ENCODE measurements at regions not wholly inside any gene's neighbourhood (a gene's known extent, or its start where the extent isn't known, plus 50 kb on each side); places are given as distances from the start of the nearest gene placed in this dataset.
"Not testable (repeated sequence)": the region's sequence is repeated elsewhere in the genome, so short reads cannot be mapped to it uniquely, and the experiment has no call there.

DNA sequence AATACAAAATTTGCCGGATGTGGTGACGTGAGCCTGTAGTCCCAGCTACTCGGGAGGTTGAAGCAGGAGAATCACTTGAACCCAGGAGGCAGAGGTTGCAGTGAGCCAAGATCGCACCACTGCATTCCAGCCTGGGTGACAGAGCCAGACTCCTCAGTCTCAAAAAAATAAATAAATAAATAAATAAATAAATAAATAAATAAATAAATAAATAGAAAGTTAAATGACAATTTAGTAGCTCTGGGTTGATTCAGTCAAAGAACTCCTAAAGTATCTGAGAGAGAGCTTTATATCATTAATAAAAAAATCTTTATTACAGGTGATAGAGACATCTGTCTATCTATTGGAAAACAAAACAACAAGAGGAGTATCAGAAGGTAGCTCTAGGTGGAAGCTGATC is 798.4 kb downstream of the CENPC start:
- intact Hi-C loops (cut with micrococcal nuclease), result not testable (repeated sequence)

- intact Hi-C loops (cut with micrococcal nuclease), result no loop called here
Observed at GRCh38 chr4:66741081-66741480, 804.2 kb downstream of the CENPC start.

GRCh38 chr4:66736606-66737005 is 808.7 kb downstream of the CENPC start:
- intact Hi-C loops (cut with micrococcal nuclease), result no loop called here

DNA sequence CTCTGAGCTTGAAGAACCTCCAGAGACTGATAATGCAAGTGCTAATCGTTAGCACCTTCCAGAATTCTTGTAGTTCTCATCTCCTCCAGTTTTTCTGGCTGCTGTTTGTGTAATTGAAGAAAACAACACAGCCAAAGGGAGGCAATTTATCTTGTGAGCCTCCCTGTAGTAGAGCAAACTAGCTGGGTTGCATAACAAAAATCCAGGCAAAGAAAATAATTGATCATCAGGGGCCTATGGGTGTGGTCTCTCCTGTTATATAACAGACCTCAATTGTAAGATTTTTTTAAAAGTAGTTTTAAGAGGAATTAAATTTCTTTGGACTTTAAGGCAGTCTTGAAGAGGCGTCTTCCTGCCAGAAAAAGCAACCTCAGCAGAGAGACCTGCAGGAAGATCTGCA is 817.0 kb downstream of the CENPC start:
- intact Hi-C loops (cut with micrococcal nuclease), result no loop called here

DNA sequence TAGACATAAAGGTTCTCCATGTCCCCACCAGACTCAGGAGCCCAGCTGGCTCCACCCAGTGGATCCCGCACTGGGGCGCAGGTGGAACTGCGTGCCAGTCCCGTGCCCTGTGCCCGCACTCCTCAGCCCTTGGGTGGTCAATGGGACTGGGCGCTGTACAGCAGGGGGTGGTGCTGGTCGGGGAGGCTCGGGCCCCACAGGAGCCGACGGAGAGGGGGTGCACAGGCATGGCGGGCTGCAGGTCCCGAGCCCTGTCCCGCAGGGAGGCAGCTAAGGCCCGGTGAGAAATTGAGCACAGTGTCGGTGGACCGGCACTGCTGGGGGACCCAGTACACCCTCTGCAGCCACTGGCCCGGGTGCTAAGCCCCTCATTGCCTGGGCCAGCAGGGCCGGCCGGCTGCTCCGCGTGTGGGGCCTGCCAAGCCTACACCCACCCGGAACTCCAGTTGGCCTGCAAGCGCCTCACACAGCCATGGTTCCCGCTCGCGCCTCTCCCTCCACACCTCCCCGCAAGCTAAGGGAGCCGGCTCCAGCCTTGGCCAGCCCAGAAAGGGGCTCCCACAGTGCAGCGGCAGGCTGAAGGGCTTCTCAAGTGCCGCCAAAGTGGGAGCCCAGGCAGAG is 832.9 kb downstream of the CENPC start:
- intact Hi-C loops (cut with micrococcal nuclease), result not testable (repeated sequence)

DNA sequence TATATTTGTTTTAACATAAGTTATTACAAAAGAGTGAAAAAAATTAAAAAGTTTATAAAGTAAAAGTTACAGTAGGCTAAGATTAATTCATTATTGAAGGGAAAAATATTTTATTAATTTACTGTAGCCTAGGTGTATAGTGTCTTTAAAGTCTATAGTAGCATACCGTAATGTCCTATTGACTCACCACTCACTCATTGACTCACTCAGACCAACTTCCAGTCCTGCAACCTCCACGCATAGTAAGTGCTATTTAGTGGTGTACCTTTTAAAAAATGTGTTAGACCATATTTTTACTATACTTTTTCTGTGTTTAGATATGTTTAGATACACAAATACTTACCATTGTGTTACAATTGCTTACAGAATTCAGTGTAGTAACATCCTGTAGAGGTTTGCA is 841.1 kb downstream of the CENPC start:
- intact Hi-C loops (cut with micrococcal nuclease), result no loop called here

- intact Hi-C loops (cut with micrococcal nuclease), result no loop called here
Observed at GRCh38 chr4:66694739-66695138, 850.6 kb downstream of the CENPC start.

DNA sequence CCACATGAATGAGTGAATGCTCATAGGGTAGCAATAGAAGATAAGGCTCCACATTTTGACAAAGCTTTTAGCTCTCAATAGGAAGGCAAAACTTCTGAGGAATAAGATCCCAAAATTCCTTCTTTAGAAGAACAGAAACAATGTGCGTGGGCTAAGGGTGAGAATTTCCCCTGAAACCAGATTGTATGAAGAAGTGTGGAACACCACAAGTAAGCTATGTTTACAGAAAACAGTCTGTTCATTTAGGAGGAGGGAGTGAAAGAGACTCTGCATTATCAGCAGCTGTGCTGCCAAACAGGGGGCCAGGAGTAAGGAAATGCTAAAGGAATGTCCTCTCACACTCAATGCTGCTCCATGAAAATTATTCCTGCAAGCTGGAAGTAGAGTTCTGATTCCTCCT is 851.6 kb downstream of the CENPC start:
- intact Hi-C loops (cut with micrococcal nuclease), result no loop called here

GRCh38 chr4:66691101-66691500 is 854.2 kb downstream of the CENPC start:
- intact Hi-C loops (cut with micrococcal nuclease), result no loop called here

GRCh38 chr4:66688674-66689073 is 856.6 kb downstream of the CENPC start:
- intact Hi-C loops (cut with micrococcal nuclease), result no loop called here

- intact Hi-C loops (cut with micrococcal nuclease), result no loop called here
Observed at GRCh38 chr4:66687459-66687858, 857.8 kb downstream of the CENPC start.

DNA sequence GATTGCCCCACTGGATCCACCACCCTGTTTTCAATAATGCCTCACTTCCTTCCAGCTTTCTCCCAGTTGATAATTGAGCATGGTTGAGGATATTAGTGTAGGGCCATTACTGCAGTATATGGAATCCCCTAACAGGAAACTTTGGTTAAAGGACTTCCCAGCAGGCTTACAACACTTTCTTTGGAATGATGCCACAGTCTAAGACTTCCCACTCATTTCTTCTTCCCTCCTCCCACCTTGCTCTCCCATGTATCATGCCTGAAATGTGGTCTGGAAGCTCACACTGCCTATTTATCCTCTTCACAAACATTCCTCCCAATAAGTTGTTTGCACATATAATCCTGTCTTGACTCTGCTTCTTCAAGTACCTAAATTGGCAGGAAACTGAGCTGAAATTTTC is 863.3 kb downstream of the CENPC start:
- intact Hi-C loops (cut with micrococcal nuclease), result no loop called here

GRCh38 chr4:66667249-66667648 is 878.1 kb downstream of the CENPC start:
- intact Hi-C loops (cut with micrococcal nuclease), result no loop called here

DNA sequence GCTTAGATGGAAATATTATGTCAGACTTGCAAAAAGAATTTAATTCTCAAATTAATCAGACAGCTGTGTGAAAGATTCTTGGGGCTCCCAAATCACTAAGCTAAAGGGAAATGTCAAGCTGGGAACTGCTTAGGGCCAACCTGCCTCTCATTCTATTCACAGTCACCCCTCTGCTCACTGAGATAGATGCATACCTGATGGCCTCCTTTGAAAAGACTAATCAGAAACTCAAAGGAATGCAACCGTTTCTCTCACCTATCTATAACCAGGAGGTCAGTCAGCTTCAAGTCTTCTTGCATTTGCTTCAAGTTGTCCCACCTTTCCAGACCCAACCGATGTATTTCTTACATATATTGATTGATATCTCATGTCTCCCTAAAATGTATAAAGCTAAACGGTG is 882.7 kb downstream of the CENPC start:
- intact Hi-C loops (cut with micrococcal nuclease), result no loop called here

DNA sequence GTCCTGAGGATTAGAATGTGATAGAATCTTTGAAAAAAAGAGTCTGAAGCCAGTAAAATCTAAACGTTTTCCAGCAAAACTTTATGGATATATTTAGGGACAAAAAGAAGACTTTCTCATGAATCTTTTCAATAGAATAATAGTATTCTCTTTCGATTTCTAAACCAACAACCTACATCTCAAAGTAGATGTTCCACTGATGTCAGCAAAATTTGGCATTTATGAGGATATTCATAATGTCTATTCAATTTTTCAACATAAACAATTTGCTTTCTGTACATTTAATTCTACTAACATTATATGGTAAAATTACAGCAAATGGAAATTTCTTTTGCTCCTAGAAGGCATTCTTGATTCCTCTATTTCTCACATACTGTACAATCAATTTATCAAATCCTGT is 886.5 kb downstream of the CENPC start:
- intact Hi-C loops (cut with micrococcal nuclease), result no loop called here

DNA sequence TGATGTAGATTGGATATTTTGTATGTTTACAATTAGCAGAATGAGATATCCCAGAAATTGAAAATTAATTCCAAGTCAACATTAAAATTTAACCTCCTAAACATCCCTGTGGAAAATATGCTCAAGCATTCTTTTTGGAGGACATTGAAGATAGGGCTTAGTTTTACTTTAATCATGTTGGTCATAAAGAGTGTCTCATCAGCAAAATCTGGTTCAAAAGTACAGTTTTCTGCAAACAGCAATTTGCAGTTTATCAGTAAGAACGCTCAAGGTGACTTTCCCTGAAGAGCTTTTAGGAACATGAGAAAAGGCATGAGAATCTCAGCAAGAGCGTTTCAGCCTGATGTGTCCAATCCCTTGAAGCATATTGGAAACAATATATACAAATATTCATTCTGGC is 889.8 kb downstream of the CENPC start:
- intact Hi-C loops (cut with micrococcal nuclease), result no loop called here

DNA sequence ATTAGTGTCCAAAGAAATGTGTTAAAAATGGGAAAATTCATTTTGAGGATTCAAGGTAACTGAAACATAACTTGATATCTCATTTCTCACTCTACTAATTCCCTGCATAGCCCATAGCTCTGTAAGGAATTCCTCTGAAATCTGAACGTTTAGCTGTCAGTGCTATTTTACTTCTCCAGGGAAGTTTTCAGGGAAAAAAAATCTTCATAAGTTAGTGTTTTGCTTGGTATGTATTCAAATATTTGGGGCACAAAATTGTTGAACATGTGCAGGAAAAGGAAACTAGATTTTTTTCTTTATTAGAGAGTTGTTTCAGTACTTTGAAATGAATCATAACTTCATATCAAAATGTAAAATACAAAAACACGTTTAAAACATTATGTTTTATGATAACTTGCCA is 891.4 kb downstream of the CENPC start:
- intact Hi-C loops (cut with micrococcal nuclease), result no loop called here

DNA sequence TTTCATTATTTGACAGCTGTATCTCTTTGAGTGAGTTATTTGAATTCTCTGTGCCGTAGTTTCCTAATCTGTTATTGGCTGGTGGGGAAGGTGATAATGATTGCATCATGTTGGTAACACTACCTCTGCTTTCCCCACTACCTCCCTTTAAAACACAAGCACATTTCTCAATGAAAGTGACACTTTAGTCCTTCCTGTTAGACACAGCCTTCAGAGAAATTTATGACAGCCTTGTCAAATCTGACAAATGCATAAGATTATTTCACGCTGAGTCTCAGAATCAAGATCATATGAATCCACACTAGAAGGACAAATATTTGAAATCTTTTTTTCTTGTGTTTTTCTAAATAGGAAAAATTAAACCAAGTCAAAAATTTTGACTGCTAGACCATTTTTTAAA is 896.1 kb downstream of the CENPC start:
- intact Hi-C loops (cut with micrococcal nuclease), result no loop called here

DNA sequence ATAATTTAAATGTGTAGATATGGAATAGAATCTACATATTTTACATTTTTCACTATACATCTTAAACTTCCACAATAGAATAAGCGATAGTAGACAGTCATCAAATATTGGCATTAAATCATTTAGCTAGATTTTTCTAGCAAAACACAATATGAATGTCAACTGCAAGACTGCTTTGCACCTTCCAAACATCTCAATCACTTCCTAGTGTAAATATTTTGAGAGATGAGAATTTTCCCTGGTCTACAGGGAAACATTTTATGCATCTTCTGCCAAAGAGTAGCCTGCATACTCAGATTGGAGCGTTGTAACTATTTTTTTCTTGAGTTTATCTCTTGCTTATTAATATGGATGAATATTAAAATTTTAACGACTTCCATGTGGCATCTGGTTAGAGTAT is 897.4 kb downstream of the CENPC start:
- intact Hi-C loops (cut with micrococcal nuclease), result no loop called here

- intact Hi-C loops (cut with micrococcal nuclease), result no loop called here
Observed at GRCh38 chr4:66647476-66647875, 897.8 kb downstream of the CENPC start.

- intact Hi-C loops (cut with micrococcal nuclease), result no loop called here
Observed at GRCh38 chr4:66640233-66640990, 904.9 kb downstream of the CENPC start.

DNA sequence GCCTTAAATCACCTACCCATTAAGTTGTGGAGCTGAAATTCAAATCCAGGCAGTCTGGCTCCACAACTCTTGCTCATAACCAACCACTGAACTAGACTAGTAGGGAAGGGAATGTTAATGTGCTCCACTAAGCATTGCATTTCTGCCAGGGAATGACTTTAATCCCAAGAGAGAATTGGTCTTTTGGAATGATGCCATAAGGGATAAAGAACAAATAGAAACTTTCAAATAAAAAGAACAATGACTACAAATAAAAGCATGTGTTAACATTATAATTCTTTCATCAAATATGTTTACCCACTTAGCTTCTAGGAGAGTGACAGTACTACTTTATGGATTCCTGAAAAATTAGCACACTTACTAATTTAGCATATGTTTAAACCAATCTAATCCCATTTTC is 905.9 kb downstream of the CENPC start:
- intact Hi-C loops (cut with micrococcal nuclease), result no loop called here

DNA sequence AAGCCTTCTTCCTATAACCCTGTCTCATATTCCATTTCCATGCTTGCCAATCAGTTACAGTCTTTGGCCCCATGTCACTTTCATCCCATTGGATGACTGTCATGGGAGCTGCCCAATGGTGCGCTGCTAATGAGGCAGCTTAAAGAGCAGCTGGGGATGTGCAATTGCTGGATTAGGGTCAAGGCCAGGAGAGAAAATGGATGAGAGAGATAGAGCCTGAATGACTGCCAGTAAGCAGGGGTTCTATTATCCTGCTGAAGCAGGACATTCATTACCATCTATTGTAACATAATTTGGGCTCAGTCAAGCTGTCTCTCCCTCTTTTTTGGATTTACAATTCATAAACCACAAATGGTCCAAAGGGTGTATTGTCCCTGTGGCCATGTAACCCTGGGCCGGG is 909.0 kb downstream of the CENPC start:
- intact Hi-C loops (cut with micrococcal nuclease), result no loop called here
